ENCODE measurements at regions not wholly inside any gene's neighbourhood (a gene's known extent, or its start where the extent isn't known, plus 50 kb on each side); places are given as distances from the start of the nearest gene placed in this dataset.

- Mint-ChIP-seq H3K4me3 (no peak overlapping the region), H3K9me3 (peaks cover 7% of the 10 kb centered on the region), H3K27ac (no peak overlapping the region), H3K27me3 (ENCODE audit: insufficient read depth) (no peaks in the 10 kb centered on the region), H3K36me3 (ENCODE audit: low read depth) (no peaks in the 10 kb centered on the region), H3K4me1 (ENCODE audit: low read depth) (no peaks in the 10 kb centered on the region)
- no peak for DNase-seq (ENCODE audit: low spot score)
- intact Hi-C loops (cut with micrococcal nuclease), result no loop called here
These were observed 716.5 kb upstream of the NRSN1 start for GRCh38 chr6:23409531-23409930.

- no peaks in the 10 kb centered on the region for H3K4me1 Mint-ChIP-seq (ENCODE audit: low read depth)
- no peaks in the 10 kb centered on the region for H3K27me3 Mint-ChIP-seq (ENCODE audit: insufficient read depth)
- no peaks in the 10 kb centered on the region for H3K36me3 Mint-ChIP-seq (ENCODE audit: low read depth)
- H3K9me3 Mint-ChIP-seq, result peaks cover 7% of the 10 kb centered on the region
- H3K27ac Mint-ChIP-seq, result no peak overlapping the region
- no peak overlapping the region for H3K4me3 Mint-ChIP-seq
- intact Hi-C loops (cut with micrococcal nuclease), result no loop called here
- DNase-seq (ENCODE audit: low spot score), result no peak
These were observed 715.6 kb upstream of the NRSN1 start for GRCh38 chr6:23410439-23410838.

GRCh38 chr6:23412770-23413169 lies 713.2 kb upstream of the NRSN1 start:
- no peak overlapping the region for H3K4me3 Mint-ChIP-seq
- H3K27me3 Mint-ChIP-seq (ENCODE audit: insufficient read depth), result no peaks in the 10 kb centered on the region
- no peaks in the 10 kb centered on the region for H3K36me3 Mint-ChIP-seq (ENCODE audit: low read depth)
- H3K4me1 Mint-ChIP-seq (ENCODE audit: low read depth), result no peaks in the 10 kb centered on the region
- H3K27ac Mint-ChIP-seq, result no peak overlapping the region
- no peak for DNase-seq (ENCODE audit: low spot score)
- H3K9me3 Mint-ChIP-seq, result peaks cover 7% of the 10 kb centered on the region
- intact Hi-C loops (cut with micrococcal nuclease), result no loop called here

GRCh38 chr6:23413327-23414050 lies 712.5 kb upstream of the NRSN1 start:
- no peaks in the 10 kb centered on the region for H3K4me1 Mint-ChIP-seq (ENCODE audit: low read depth)
- H3K36me3 Mint-ChIP-seq (ENCODE audit: low read depth), result no peaks in the 10 kb centered on the region

GRCh38 chr6:23414051-23414445 lies 712.0 kb upstream of the NRSN1 start:
- Mint-ChIP-seq H3K4me3 (no peak overlapping the region), H3K9me3 (peaks cover 7% of the 10 kb centered on the region), H3K36me3 (ENCODE audit: low read depth) (no peaks in the 10 kb centered on the region), H3K27me3 (ENCODE audit: insufficient read depth) (no peaks in the 10 kb centered on the region), H3K27ac (no peak overlapping the region), H3K4me1 (ENCODE audit: low read depth) (no peaks in the 10 kb centered on the region)
- no peak for DNase-seq (ENCODE audit: low spot score)
- intact Hi-C loops (cut with micrococcal nuclease), result no loop called here

More at GRCh38 chr6:23413327-23414050, 712.5 kb upstream of the NRSN1 start:
- intact Hi-C loops (cut with micrococcal nuclease), result no loop called here
- H3K27me3 Mint-ChIP-seq (ENCODE audit: insufficient read depth), result no peaks in the 10 kb centered on the region
- H3K9me3 Mint-ChIP-seq, result peaks cover 7% of the 10 kb centered on the region
- H3K27ac Mint-ChIP-seq, result no peak overlapping the region
- H3K4me3 Mint-ChIP-seq, result no peak overlapping the region
- no peak for DNase-seq (ENCODE audit: low spot score)

- peaks cover 7% of the 10 kb centered on the region for H3K9me3 Mint-ChIP-seq
- DNase-seq (ENCODE audit: low spot score), result no peak
- intact Hi-C loops (cut with micrococcal nuclease), result no loop called here
- no peaks in the 10 kb centered on the region for H3K27me3 Mint-ChIP-seq (ENCODE audit: insufficient read depth)
- no peaks in the 10 kb centered on the region for H3K36me3 Mint-ChIP-seq (ENCODE audit: low read depth)
- no peaks in the 10 kb centered on the region for H3K4me1 Mint-ChIP-seq (ENCODE audit: low read depth)
- no peak overlapping the region for H3K4me3 Mint-ChIP-seq
- H3K27ac Mint-ChIP-seq, result no peak overlapping the region
These were observed 711.1 kb upstream of the NRSN1 start for GRCh38 chr6:23414922-23415321.

GRCh38 chr6:23415819-23416427 lies 710.1 kb upstream of the NRSN1 start:
- no peak overlapping the region for H3K27ac Mint-ChIP-seq
- H3K4me3 Mint-ChIP-seq, result no peak overlapping the region
- no peaks in the 10 kb centered on the region for H3K36me3 Mint-ChIP-seq (ENCODE audit: low read depth)
- no peaks in the 10 kb centered on the region for H3K4me1 Mint-ChIP-seq (ENCODE audit: low read depth)
- H3K9me3 Mint-ChIP-seq, result peaks cover under 1% of the 10 kb centered on the region
- intact Hi-C loops (cut with micrococcal nuclease), result no loop called here
- no peaks in the 10 kb centered on the region for H3K27me3 Mint-ChIP-seq (ENCODE audit: insufficient read depth)
- no peak for DNase-seq (ENCODE audit: low spot score)

GRCh38 chr6:23417133-23417532 lies 708.9 kb upstream of the NRSN1 start:
- H3K27me3 Mint-ChIP-seq (ENCODE audit: insufficient read depth), result no peaks in the 10 kb centered on the region
- DNase-seq (ENCODE audit: low spot score), result no peak
- no peak overlapping the region for H3K27ac Mint-ChIP-seq
- H3K4me3 Mint-ChIP-seq, result no peak overlapping the region
- no peaks in the 10 kb centered on the region for H3K36me3 Mint-ChIP-seq (ENCODE audit: low read depth)
- H3K9me3 Mint-ChIP-seq, result no peaks in the 10 kb centered on the region
- intact Hi-C loops (cut with micrococcal nuclease), result no loop called here
- H3K4me1 Mint-ChIP-seq (ENCODE audit: low read depth), result no peaks in the 10 kb centered on the region

- H3K4me1 Mint-ChIP-seq (ENCODE audit: low read depth), result no peaks in the 10 kb centered on the region
- no peak for DNase-seq (ENCODE audit: low spot score)
- H3K27me3 Mint-ChIP-seq (ENCODE audit: insufficient read depth), result no peaks in the 10 kb centered on the region
- H3K4me3 Mint-ChIP-seq, result no peak overlapping the region
- intact Hi-C loops (cut with micrococcal nuclease), result no loop called here
- no peak overlapping the region for H3K27ac Mint-ChIP-seq
- H3K9me3 Mint-ChIP-seq, result no peaks in the 10 kb centered on the region
- no peaks in the 10 kb centered on the region for H3K36me3 Mint-ChIP-seq (ENCODE audit: low read depth)
These were observed 707.9 kb upstream of the NRSN1 start for GRCh38 chr6:23418095-23418494.

- Mint-ChIP-seq H3K27ac (no peak overlapping the region), H3K36me3 (ENCODE audit: low read depth) (no peaks in the 10 kb centered on the region), H3K9me3 (no peaks in the 10 kb centered on the region), H3K27me3 (ENCODE audit: insufficient read depth) (no peaks in the 10 kb centered on the region), H3K4me1 (ENCODE audit: low read depth) (no peaks in the 10 kb centered on the region), H3K4me3 (no peak overlapping the region)
- intact Hi-C loops (cut with micrococcal nuclease), result no loop called here
- no peak for DNase-seq (ENCODE audit: low spot score)
These were observed 707.0 kb upstream of the NRSN1 start for GRCh38 chr6:23419046-23419445.

- no peaks in the 10 kb centered on the region for H3K27me3 Mint-ChIP-seq (ENCODE audit: insufficient read depth)
- intact Hi-C loops (cut with micrococcal nuclease), result no loop called here
- no peak for DNase-seq (ENCODE audit: low spot score)
- no peaks in the 10 kb centered on the region for H3K4me1 Mint-ChIP-seq (ENCODE audit: low read depth)
- H3K9me3 Mint-ChIP-seq, result no peaks in the 10 kb centered on the region
- H3K4me3 Mint-ChIP-seq, result no peak overlapping the region
- H3K27ac Mint-ChIP-seq, result no peak overlapping the region
- no peaks in the 10 kb centered on the region for H3K36me3 Mint-ChIP-seq (ENCODE audit: low read depth)
These were observed 705.2 kb upstream of the NRSN1 start for GRCh38 chr6:23420659-23421350.

- Mint-ChIP-seq H3K4me1 (ENCODE audit: low read depth) (no peaks in the 10 kb centered on the region), H3K9me3 (peaks cover 5% of the 10 kb centered on the region), H3K36me3 (ENCODE audit: low read depth) (no peaks in the 10 kb centered on the region), H3K27me3 (ENCODE audit: insufficient read depth) (no peaks in the 10 kb centered on the region), H3K27ac (no peak overlapping the region), H3K4me3 (no peak overlapping the region)
- DNase-seq (ENCODE audit: low spot score), result no peak
- intact Hi-C loops (cut with micrococcal nuclease), result no loop called here
These were observed 701.4 kb upstream of the NRSN1 start for GRCh38 chr6:23424584-23424983.

GRCh38 chr6:23435126-23435525 lies 690.9 kb upstream of the NRSN1 start:
- intact Hi-C loops (cut with micrococcal nuclease), result no loop called here
- Mint-ChIP-seq H3K4me3 (no peak overlapping the region), H3K36me3 (ENCODE audit: low read depth) (no peaks in the 10 kb centered on the region), H3K27ac (no peak overlapping the region), H3K4me1 (ENCODE audit: low read depth) (no peaks in the 10 kb centered on the region), H3K9me3 (peaks cover 14% of the 10 kb centered on the region), H3K27me3 (ENCODE audit: insufficient read depth) (no peaks in the 10 kb centered on the region)
- DNase-seq (ENCODE audit: low spot score), result no peak

Measured in activated T-helper 1 cell treated with anti-CD3 and anti-CD28 coated beads, Interleukin-12 subunit alpha, Interleukin-12 subunit beta, Interleukin-2, Interleukin-4 antibody, amounts not matched to agents 30 ng/mL and 10 ng/mL and 1 ng/mL, durations not matched to agents 14 hours and 24 hours and 36 hours (primary cell).